NCI-H2081 (cell line): ENCODE measurements at regions not wholly inside any gene's neighbourhood (a gene's known extent, or its start where the extent isn't known, plus 50 kb on each side); places are given as distances from the start of the nearest gene placed in this dataset.

Experiments
- DNase-seq, 2 experiments: peaks; one replicate each; lab custom pipeline; 2025; lab: John Stamatoyannopoulos, UW

DNA sequence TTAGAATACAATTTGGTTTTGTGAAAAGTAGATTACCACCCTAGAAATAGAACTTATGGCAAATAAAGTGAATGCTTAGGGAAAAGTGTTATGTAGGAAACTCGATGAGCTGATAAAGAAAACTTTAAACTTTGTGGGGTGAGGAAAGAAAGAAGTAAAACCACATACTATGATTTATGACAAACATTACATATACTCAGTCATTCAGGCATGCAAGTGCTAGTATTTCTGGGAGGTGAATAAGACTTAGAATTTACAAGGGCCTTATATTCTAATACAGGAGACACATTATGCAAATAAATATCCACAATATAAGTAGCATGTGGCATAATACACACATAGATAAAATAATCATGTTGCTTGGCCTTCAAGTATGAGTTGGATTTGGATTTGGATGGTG is 618.1 kb downstream of the XIRP2 start:
- DNase-seq: no peak

DNA sequence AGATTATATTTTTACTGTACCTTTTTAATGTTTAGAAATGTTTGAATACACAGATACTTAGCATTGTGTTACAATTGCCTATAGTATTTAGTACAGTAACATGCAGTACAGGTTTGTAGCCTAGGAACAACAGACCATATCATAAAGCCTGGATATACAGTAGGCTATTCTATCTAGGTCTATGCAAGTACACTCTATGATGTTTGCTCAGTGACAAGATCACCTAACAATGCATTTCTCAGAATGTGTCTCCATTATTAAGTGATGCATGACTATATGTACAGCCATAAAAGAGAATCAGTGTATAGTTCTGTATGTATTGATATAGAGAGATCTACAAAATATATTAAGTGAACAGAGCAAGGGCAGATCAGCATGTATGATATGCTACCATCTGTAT is 616.4 kb downstream of the XIRP2 start:
- no peak for DNase-seq

- peak in 1 of 2 experiments; percentile 45 for DNase-seq
These were observed 615.8 kb downstream of the XIRP2 start for GRCh38 chr2:167504061-167504460.

DNA sequence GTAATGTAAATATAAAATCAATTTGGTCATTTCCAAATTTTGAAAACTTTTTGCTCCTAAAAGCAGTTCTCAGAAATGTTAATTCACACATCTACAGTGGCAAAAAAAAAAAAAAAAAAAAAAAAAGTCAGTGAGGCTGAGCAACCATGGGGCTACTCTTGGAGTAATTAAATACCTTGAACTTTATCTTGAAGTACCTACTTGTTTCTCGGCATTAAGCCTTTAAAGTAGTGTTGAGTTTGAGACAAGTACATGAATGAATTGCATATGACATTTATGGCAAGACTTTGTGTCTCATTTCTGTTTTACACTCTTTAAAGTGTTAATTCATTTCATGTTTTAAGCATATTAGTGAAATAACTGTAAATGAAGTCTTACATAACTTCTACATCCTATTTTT is 613.3 kb downstream of the XIRP2 start:
- DNase-seq: no peak

DNA sequence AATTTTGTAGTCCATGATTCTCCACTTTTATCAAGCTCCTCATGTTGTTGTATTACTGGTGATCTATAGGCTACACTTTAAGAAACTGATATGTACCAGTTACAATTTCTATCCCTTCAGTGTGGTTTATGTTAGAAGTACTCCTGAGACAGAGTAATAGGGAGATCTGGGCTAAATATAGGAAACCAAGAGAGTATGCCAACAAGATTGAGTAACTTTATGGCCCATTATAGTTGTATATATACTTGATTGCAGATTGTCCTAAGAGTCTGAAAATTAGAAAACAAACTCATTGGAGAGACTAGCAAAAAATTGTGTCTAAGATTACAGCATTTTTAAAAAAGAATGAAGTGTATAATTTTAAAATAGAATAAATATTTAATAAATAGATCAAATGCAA is 605.6 kb downstream of the XIRP2 start:
- DNase-seq: no peak

GRCh38 chr2:167492486-167492885 is 604.2 kb downstream of the XIRP2 start:
- no peak for DNase-seq

- DNase-seq: no peak
These were observed 603.5 kb downstream of the XIRP2 start for GRCh38 chr2:167491788-167492187.

GRCh38 chr2:167490455-167490854 is 602.2 kb downstream of the XIRP2 start:
- no peak for DNase-seq

GRCh38 chr2:167489325-167489724 is 601.0 kb downstream of the XIRP2 start:
- no peak for DNase-seq

- peak in 1 of 2 experiments; percentile 59 for DNase-seq
These were observed 599.4 kb downstream of the XIRP2 start for GRCh38 chr2:167487728-167488127.

DNA sequence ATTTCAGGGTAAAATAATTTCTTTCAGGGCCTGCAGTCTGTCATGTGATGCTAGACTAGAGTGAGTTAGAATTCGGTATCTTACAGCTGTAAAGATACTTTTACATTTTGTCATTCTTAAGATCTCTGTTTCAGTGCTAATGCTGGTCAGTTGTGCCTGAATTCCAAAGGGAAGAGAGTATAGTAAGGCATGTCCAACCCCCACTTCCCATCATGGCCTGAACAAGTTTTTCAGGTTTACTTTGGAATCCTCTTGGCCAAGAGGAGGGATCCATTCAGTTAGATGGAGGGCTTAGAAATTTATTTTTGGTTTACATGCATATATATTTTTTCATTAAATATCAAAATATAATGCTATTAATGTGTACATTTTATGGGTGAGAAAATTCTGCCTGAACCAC is 596.6 kb downstream of the XIRP2 start:
- no peak for DNase-seq

DNA sequence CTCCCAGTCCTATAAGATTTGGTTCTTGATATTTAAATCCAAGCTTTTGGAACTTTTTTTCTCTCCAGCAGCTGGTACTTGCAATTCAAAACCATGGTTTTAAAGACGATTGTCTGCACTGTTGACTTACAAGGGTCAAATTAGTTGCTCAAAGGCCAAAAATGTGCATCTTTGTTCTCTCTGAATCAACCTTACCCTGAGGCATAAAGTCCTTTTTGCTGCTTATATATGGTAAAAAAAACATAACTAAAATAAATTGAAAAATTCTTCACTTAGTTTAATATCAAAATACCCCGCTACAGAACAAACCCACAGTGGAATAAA is 592.7 kb downstream of the XIRP2 start:
- DNase-seq: no peak

DNA sequence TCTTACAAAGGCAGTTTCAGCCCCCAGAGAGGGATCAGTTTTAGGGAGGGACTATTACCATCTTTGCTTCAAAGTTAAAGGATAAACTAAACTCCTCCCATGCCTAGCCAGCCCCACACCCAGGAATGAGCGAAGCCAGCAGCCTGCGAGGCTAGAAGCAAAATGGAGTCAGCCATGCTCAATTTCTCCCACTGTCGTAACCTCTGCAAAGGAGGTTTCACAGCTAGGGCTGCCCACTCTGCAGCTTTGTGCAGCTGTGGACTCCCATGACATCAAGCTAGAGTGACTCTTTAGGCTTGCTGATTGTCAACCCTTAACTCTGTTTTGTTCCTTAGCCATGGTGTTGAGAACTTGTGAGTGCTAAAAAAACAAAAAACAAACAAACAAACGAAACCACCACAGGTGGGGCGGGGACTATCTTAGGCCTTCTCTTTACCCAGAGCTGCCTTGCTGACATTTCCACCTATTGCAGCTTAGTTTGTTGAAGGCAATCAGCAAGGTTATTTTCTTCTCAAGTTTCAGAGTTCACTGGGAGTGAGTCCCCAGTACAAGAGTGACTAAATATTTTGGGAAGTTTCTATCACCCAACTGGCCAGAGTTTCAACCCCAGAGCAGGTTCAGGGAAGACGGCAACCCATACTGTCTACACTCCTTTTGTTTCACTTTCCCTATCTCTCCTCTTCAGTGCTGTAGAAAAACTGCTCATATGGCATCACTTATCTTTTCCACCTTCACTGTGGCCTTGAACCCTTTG is 592.1 kb downstream of the XIRP2 start:
- no peak for DNase-seq

DNA sequence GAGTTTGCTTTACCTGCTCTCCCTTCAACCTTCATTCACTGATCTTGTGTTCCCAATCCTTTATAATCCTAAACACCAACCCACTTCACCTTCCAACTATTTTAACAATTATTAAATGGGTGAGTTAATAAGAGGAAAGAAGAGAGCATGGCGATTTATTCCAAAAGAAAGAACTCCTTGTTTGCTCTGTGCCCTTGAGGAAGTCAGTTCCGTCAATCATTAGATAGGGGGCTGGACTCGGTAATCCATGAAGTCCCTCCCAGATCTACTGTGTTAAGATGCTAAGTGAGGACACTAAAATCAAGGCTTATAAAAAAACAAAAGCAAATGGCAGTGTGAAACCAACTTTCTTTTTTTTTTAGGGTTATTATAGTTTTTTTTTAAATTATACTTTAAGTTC is 589.9 kb downstream of the XIRP2 start:
- no peak for DNase-seq

- DNase-seq: no peak
These were observed 587.5 kb downstream of the XIRP2 start for GRCh38 chr2:167475791-167476190.

DNA sequence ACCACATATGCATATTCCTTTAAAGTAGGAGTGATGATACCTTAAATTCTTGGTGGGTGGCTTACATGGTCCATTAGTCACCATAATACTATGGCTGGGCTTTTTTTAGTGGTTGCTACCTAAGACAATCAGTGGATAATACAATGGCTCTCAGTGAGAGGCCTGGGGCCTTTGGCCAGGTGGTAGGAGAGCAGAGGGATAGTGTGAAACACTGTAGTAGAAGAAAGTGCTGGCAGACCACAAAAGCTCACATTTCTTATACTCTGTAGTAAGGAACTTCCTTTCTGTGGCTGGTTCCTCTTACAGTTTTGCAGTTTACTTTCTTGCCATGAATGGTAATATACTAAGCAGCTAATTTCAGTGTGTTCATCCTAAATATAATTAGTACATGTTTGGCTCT is 583.5 kb downstream of the XIRP2 start:
- DNase-seq: no peak

GRCh38 chr2:167471332-167471731 is 583.1 kb downstream of the XIRP2 start:
- no peak for DNase-seq

DNA sequence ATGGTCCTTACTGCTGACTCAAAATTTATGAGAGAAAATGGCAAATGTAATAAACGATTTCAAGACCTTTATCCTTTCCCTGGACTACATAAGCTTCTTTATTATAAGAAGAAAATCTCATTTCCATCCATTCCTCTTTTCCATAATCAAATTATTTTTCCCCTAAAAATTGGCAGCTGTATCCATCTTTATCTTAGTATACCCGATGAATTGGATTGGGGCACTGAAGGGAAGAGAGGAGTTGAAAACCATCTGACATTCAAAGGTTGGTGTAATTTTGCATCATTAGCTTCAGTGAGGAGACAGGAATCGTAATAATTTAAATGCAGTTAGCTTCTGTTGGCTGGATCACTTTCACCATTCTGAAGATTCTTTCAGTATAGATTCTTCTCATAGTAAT is 574.1 kb downstream of the XIRP2 start:
- no peak for DNase-seq

GRCh38 chr2:167454036-167454435 is 565.8 kb downstream of the XIRP2 start:
- no peak for DNase-seq

GRCh38 chr2:167451496-167452289 is 563.4 kb downstream of the XIRP2 start:
- no peak for DNase-seq

- no peak for DNase-seq
These were observed 562.1 kb downstream of the XIRP2 start for GRCh38 chr2:167450364-167450763.

- DNase-seq: no peak
These were observed 552.1 kb downstream of the XIRP2 start for GRCh38 chr2:167440382-167440781.

GRCh38 chr2:167438206-167438605 is 549.9 kb downstream of the XIRP2 start:
- no peak for DNase-seq

GRCh38 chr2:167431949-167432348 is 543.7 kb downstream of the XIRP2 start:
- DNase-seq: no peak
